ENCODE measurements at regions not wholly inside any gene's neighbourhood (a gene's known extent, or its start where the extent isn't known, plus 50 kb on each side); places are given as distances from the start of the nearest gene placed in this dataset.

DNA sequence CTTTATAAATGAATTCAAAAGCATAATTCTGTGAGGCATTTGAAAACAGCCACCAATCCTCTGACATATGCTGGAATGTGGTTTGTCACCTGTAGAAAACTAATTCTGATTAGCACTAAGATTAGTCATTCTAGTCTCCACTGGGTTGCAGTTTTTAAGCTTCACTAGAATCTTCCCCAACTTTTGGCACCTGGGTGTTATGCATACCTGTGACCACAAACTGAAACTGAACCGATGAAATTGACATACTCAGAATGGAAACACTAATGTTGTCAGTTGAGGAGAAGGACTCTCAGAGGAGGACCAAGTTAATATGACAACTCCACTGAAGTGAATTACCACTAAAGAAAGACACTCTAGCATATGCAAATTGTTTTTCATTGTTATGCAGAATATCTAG lies 285.8 kb upstream of the NEGR1 start:
- no peak for DNase-seq (ENCODE audit: low read depth)
- TF ChIP-seq, protein P1, sequence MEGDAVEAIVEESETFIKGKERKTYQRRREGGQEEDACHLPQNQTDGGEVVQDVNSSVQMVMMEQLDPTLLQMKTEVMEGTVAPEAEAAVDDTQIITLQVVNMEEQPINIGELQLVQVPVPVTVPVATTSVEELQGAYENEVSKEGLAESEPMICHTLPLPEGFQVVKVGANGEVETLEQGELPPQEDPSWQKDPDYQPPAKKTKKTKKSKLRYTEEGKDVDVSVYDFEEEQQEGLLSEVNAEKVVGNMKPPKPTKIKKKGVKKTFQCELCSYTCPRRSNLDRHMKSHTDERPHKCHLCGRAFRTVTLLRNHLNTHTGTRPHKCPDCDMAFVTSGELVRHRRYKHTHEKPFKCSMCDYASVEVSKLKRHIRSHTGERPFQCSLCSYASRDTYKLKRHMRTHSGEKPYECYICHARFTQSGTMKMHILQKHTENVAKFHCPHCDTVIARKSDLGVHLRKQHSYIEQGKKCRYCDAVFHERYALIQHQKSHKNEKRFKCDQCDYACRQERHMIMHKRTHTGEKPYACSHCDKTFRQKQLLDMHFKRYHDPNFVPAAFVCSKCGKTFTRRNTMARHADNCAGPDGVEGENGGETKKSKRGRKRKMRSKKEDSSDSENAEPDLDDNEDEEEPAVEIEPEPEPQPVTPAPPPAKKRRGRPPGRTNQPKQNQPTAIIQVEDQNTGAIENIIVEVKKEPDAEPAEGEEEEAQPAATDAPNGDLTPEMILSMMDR (IDR thresholded peaks at IDR 0.05; ENCODE audit: insufficient read depth, low read length) = no peak
- H3K4me3 ChIP-seq (ENCODE audit: low read depth, low read length) = no peak overlapping the region

DNA sequence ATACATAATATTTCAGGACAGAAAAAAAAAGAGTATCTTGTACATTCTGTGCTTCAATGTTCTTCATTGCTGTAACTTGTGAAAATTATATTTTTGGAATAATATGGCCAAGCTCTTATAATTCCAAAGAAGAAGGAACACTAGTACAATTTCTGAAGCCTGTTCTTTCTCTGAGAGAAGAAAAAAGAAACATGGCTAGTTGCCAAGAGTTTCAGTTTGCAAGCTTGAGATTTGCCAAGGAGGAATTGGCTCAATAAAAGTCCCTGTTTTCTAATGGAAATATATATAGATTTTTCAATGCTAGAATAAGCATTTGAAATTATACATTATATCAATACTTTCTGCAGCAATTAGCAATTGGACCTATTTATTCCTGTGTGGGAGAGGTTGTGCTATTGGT lies 285.2 kb upstream of the NEGR1 start:
- no peak overlapping the region for H3K4me3 ChIP-seq (ENCODE audit: low read depth, low read length)
- DNase-seq (ENCODE audit: low read depth) = peak; percentile 61
- TF ChIP-seq, protein P1 (IDR thresholded peaks at IDR 0.05; ENCODE audit: insufficient read depth, low read length) = no peak

DNA sequence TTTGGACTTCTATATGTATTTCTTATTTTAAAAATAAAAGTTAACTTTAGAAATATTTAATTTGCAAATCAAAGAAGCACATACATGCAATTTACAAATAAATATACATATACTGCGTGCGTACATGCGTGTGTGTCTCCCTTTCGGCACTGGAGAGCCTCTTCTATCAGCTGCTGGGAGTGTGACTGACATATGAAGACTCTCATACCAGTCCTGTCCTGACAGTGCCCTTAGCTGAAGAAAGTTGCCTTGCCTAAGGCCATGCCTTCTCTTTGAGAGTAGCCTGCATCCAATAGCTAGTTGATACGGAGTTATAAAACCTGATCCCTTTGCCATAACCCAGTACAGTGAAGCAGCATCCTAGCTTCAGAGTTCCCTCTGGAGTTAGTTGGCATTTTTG lies 282.4 kb upstream of the NEGR1 start:
- TF ChIP-seq, protein P1 (IDR thresholded peaks at IDR 0.05; ENCODE audit: insufficient read depth, low read length) = no peak
- no peak overlapping the region for H3K4me3 ChIP-seq (ENCODE audit: low read depth, low read length)
- DNase-seq (ENCODE audit: low read depth) = no peak

- TF ChIP-seq, protein P1 (IDR thresholded peaks at IDR 0.05; ENCODE audit: insufficient read depth, low read length) = peak; percentile 42
- H3K4me3 ChIP-seq (ENCODE audit: low read depth, low read length) = no peak overlapping the region
- peak; percentile 17 for DNase-seq (ENCODE audit: low read depth)
Observed at GRCh38 chr1:72557446-72558049, 275.2 kb upstream of the NEGR1 start.

- no peak overlapping the region for H3K4me3 ChIP-seq (ENCODE audit: low read depth, low read length)
Observed at GRCh38 chr1:72547412-72547811, 265.1 kb upstream of the NEGR1 start.

GRCh38 chr1:72540674-72541073 lies 258.3 kb upstream of the NEGR1 start:
- no peak for DNase-seq (ENCODE audit: low read depth)
- TF ChIP-seq, protein P1 (IDR thresholded peaks at IDR 0.05; ENCODE audit: insufficient read depth, low read length) = no peak
- H3K4me3 ChIP-seq (ENCODE audit: low read depth, low read length) = no peak overlapping the region

More at GRCh38 chr1:72547412-72547811, 265.1 kb upstream of the NEGR1 start:
- TF ChIP-seq, protein P1 (IDR thresholded peaks at IDR 0.05; ENCODE audit: insufficient read depth, low read length) = no peak
- DNase-seq (ENCODE audit: low read depth) = peak; percentile 5

DNA sequence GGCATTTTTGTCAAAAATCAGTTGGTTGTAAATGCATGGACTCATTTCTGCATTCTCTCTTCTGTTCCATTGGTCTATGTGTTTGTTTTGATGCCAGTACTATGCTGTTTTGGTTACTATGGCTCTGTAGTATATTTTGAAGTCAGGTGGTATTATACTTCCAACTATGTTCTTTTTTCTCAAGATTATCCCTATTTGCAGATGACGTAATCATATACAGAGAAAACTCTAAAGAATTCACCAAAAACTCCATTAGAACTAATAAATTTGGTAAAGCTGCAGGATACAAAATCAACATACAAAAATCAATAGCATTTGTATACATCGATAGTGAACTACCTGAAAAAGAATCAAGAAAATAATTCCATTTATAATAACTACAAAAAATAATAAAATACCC lies 253.1 kb upstream of the NEGR1 start:
- no peak overlapping the region for H3K4me3 ChIP-seq (ENCODE audit: low read depth, low read length)
- TF ChIP-seq, protein P1 (IDR thresholded peaks at IDR 0.05; ENCODE audit: insufficient read depth, low read length) = no peak
- no peak for DNase-seq (ENCODE audit: low read depth)

All from fibroblast of the aortic adventitia (primary cell).